ENCODE measurements at regions not wholly inside any gene's neighbourhood (a gene's known extent, or its start where the extent isn't known, plus 50 kb on each side); places are given as distances from the start of the nearest gene placed in this dataset.

DNA sequence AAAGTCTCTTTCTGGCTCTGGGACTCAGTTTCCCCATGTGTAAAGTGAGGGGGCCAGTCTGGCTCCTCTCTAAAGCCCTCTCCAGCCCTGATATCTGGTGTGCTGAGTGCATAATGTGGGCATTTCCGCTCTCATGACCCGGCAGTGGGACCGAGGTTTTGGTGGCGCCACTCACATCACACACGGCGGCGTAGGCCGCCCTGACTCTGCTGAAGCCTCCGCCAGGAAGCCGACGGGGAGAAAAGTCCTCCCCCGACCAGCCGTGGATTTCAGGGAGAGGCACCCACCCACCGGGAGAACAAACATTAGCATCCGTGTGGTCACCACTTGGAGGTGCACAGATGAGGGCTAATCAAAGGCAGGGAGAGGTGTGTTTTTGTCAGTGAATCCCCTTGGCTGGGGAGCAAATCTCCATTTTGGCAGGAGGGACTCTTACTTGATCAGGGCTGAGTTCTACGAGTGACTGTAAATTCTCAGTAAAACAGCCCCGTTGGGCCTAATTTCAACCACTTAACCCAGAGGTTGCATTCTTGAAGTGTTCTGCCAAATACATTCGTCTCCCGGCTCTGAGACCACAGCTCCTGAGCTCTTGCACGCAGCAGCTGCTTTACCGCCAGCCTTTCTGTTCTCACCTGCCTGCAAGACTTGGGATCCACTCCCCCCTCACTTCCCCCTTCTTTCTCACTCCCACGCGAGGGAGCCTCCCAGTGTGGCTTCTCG is 118.2 kb downstream of the FOXD2 start (continued):
- TF ChIP-seq, protein P1, sequence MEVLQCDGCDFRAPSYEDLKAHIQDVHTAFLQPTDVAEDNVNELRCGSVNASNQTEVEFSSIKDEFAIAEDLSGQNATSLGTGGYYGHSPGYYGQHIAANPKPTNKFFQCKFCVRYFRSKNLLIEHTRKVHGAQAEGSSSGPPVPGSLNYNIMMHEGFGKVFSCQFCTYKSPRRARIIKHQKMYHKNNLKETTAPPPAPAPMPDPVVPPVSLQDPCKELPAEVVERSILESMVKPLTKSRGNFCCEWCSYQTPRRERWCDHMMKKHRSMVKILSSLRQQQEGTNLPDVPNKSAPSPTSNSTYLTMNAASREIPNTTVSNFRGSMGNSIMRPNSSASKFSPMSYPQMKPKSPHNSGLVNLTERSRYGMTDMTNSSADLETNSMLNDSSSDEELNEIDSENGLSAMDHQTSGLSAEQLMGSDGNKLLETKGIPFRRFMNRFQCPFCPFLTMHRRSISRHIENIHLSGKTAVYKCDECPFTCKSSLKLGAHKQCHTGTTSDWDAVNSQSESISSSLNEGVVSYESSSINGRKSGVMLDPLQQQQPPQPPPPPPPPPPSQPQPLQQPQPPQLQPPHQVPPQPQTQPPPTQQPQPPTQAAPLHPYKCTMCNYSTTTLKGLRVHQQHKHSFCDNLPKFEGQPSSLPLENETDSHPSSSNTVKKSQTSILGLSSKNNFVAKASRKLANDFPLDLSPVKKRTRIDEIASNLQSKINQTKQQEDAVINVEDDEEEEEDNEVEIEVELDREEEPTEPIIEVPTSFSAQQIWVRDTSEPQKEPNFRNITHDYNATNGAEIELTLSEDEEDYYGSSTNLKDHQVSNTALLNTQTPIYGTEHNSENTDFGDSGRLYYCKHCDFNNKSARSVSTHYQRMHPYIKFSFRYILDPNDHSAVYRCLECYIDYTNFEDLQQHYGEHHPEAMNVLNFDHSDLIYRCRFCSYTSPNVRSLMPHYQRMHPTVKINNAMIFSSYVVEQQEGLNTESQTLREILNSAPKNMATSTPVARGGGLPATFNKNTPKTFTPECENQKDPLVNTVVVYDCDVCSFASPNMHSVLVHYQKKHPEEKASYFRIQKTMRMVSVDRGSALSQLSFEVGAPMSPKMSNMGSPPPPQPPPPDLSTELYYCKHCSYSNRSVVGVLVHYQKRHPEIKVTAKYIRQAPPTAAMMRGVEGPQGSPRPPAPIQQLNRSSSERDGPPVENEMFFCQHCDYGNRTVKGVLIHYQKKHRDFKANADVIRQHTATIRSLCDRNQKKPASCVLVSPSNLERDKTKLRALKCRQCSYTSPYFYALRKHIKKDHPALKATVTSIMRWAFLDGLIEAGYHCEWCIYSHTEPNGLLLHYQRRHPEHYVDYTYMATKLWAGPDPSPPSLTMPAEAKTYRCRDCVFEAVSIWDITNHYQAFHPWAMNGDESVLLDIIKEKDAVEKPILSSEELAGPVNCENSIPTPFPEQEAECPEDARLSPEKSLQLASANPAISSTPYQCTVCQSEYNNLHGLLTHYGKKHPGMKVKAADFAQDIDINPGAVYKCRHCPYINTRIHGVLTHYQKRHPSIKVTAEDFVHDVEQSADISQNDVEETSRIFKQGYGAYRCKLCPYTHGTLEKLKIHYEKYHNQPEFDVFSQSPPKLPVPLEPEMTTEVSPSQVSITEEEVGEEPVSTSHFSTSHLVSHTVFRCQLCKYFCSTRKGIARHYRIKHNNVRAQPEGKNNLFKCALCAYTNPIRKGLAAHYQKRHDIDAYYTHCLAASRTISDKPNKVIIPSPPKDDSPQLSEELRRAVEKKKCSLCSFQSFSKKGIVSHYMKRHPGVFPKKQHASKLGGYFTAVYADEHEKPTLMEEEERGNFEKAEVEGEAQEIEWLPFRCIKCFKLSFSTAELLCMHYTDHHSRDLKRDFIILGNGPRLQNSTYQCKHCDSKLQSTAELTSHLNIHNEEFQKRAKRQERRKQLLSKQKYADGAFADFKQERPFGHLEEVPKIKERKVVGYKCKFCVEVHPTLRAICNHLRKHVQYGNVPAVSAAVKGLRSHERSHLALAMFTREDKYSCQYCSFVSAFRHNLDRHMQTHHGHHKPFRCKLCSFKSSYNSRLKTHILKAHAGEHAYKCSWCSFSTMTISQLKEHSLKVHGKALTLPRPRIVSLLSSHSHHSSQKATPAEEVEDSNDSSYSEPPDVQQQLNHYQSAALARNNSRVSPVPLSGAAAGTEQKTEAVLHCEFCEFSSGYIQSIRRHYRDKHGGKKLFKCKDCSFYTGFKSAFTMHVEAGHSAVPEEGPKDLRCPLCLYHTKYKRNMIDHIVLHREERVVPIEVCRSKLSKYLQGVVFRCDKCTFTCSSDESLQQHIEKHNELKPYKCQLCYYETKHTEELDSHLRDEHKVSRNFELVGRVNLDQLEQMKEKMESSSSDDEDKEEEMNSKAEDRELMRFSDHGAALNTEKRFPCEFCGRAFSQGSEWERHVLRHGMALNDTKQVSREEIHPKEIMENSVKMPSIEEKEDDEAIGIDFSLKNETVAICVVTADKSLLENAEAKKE (CRISPR knock-in tag; IDR thresholded peaks at IDR 0.05): no peak
- TF ChIP-seq CREB1 (CRISPR knock-in tag; IDR thresholded peaks at IDR 0.05; ENCODE audit: low read depth) (no peak), NANOG (IDR thresholded peaks at IDR 0.05; ENCODE audit: borderline replicate concordance) (no peak), POLR2AphosphoS5 (IDR thresholded peaks at IDR 0.05; ENCODE audit: low read depth) (no peak)
- TF ChIP-seq, protein P2, sequence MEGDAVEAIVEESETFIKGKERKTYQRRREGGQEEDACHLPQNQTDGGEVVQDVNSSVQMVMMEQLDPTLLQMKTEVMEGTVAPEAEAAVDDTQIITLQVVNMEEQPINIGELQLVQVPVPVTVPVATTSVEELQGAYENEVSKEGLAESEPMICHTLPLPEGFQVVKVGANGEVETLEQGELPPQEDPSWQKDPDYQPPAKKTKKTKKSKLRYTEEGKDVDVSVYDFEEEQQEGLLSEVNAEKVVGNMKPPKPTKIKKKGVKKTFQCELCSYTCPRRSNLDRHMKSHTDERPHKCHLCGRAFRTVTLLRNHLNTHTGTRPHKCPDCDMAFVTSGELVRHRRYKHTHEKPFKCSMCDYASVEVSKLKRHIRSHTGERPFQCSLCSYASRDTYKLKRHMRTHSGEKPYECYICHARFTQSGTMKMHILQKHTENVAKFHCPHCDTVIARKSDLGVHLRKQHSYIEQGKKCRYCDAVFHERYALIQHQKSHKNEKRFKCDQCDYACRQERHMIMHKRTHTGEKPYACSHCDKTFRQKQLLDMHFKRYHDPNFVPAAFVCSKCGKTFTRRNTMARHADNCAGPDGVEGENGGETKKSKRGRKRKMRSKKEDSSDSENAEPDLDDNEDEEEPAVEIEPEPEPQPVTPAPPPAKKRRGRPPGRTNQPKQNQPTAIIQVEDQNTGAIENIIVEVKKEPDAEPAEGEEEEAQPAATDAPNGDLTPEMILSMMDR (conservative IDR thresholded peaks at IDR 0.05; ENCODE audit: low read depth in 2 of 2): no peak

DNA sequence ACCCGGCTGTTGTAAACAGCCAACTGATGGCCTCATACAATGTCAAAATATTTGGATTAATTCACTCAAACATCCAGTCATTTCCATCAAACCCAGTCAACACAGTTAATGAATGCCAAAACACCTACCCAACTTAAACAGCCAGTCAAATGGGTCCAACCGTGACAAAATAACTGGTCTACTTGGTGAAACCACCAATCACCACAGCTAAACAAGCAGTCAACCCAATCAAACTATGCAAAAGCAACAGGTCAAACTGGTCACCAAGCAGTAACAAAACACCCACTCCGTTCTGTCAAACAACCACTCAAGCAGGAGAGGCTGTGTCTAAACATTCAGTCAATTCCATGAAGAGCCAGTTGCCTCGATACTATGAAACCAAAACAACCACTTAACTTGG is 119.2 kb downstream of the FOXD2 start:
- Histone ChIP-seq H3K4me1 (ENCODE audit: insufficient read depth) (peaks cover 10% of the 10 kb centered on the region; the same call in 1 of the 2 replicates), H3K27me3 (ENCODE audit: insufficient read depth) (no peaks in the 10 kb centered on the region), H2AFZ (no peak overlapping the region), H4K20me1 (replicated peaks; ENCODE audit: insufficient read depth) (no peaks in the 10 kb centered on the region), H3F3A (replicated peaks; ENCODE audit: low read depth) (no peaks in the 10 kb centered on the region), H3K9me2 (ENCODE audit: insufficient read depth) (no peaks in the 10 kb centered on the region), H3K4me3 (no peak overlapping the region), H3K27ac (ENCODE audit: low read depth) (no peak overlapping the region), H3K4me2 (no peak overlapping the region), H3K79me2 (replicated peaks; ENCODE audit: insufficient read depth) (no peaks in the 10 kb centered on the region), H3K36me3 (ENCODE audit: insufficient read depth) (no peaks in the 10 kb centered on the region)
- DNase-seq (ENCODE audit: low spot score): no peak
- Mint-ChIP-seq H3K9me3 (no peaks in the 10 kb centered on the region), H3K27me3 (ENCODE audit: insufficient read depth, low read depth, poor library complexity) (peaks cover 11% of the 10 kb centered on the region), H3K4me3 (no peak overlapping the region), H3K4me1 (peaks cover 15% of the 10 kb centered on the region), H3K27ac (no peak overlapping the region), H3K36me3 (ENCODE audit: low read depth) (no peaks in the 10 kb centered on the region)
- no peak for ATAC-seq
- TF ChIP-seq, protein P3, sequence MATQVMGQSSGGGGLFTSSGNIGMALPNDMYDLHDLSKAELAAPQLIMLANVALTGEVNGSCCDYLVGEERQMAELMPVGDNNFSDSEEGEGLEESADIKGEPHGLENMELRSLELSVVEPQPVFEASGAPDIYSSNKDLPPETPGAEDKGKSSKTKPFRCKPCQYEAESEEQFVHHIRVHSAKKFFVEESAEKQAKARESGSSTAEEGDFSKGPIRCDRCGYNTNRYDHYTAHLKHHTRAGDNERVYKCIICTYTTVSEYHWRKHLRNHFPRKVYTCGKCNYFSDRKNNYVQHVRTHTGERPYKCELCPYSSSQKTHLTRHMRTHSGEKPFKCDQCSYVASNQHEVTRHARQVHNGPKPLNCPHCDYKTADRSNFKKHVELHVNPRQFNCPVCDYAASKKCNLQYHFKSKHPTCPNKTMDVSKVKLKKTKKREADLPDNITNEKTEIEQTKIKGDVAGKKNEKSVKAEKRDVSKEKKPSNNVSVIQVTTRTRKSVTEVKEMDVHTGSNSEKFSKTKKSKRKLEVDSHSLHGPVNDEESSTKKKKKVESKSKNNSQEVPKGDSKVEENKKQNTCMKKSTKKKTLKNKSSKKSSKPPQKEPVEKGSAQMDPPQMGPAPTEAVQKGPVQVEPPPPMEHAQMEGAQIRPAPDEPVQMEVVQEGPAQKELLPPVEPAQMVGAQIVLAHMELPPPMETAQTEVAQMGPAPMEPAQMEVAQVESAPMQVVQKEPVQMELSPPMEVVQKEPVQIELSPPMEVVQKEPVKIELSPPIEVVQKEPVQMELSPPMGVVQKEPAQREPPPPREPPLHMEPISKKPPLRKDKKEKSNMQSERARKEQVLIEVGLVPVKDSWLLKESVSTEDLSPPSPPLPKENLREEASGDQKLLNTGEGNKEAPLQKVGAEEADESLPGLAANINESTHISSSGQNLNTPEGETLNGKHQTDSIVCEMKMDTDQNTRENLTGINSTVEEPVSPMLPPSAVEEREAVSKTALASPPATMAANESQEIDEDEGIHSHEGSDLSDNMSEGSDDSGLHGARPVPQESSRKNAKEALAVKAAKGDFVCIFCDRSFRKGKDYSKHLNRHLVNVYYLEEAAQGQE (IDR thresholded peaks at IDR 0.05; ENCODE audit: unreplicated experiment): no peak
- no peak for TF ChIP-seq STAT1 (IDR thresholded peaks at IDR 0.05; ENCODE audit: unreplicated experiment)
- TF ChIP-seq, protein P2 (conservative IDR thresholded peaks at IDR 0.05; ENCODE audit: low read depth in 2 of 2): no peak
- no peak for TF ChIP-seq POLR2AphosphoS5 (IDR thresholded peaks at IDR 0.05; ENCODE audit: low read depth)
